Large intestine (tissue), 3 donors: ENCODE measurements at regions not wholly inside any gene's neighbourhood (a gene's known extent, or its start where the extent isn't known, plus 50 kb on each side); places are given as distances from the start of the nearest gene placed in this dataset.

Experiments used
- DNase-seq, 2 donors: peaks; one replicate each; pipeline versions ENCODE4 v3.0.0 to v3.0.0-alpha.2; 2013
- H3K27ac ChIP-seq: one replicate; pipeline ENCODE4 v1.5.1; 2013; ENCODE audit warnings: low read length
- H3K27me3 ChIP-seq: 2 replicates; pipeline ENCODE4 v1.6.1; 2013; ENCODE audit warnings: low read length; ENCODE audit not compliant: control insufficient read depth, insufficient read depth
- H3K36me3 ChIP-seq: 2 replicates; pipeline ENCODE4 v1.6.1; 2013; ENCODE audit warnings: low read length; ENCODE audit not compliant: control insufficient read depth, insufficient read depth
- H3K4me1 ChIP-seq: one replicate; pipeline ENCODE4 v1.6.1; 2013; ENCODE audit warnings: low read length; ENCODE audit not compliant: control insufficient read depth, insufficient read depth
- H3K4me3 ChIP-seq: one replicate; pipeline ENCODE4 v1.5.1; 2013; ENCODE audit warnings: low read length
- H3K9me3 ChIP-seq: one replicate; pipeline ENCODE4 v1.6.1; 2013; ENCODE audit warnings: mild to moderate bottlenecking, low read depth, low read length, moderate library complexity; ENCODE audit not compliant: control insufficient read depth
- WGBS: methylation state at CpG from one replicate; pipeline ENCODE4 v1.1.5; 2013; ENCODE audit warnings: low lambda C conversion rate; ENCODE audit not compliant: insufficient coverage; 5-methylcytosine and 5-hydroxymethylcytosine counted together

GRCh38 chr12:45666816-45667215, 62.7 kb upstream of the ARID2 start:
- peaks cover 2% of the 10 kb centered on the region for H3K4me1 ChIP-seq
- H3K9me3 ChIP-seq = no peaks in the 10 kb centered on the region
- no peaks in the 10 kb centered on the region for H3K27me3 ChIP-seq
- no CpG with 5 or more reads among the region's 2 CpGs for WGBS
- H3K27ac ChIP-seq = no peak overlapping the region
- DNase-seq = no peak
- no peaks in the 10 kb centered on the region for H3K36me3 ChIP-seq
- H3K4me3 ChIP-seq = no peak overlapping the region

GRCh38 chr12:45667761-45668160, 61.7 kb upstream of the ARID2 start:
- no peaks in the 10 kb centered on the region for H3K27me3 ChIP-seq
- WGBS = no CpG with 5 or more reads among the region's 2 CpGs
- H3K9me3 ChIP-seq = no peaks in the 10 kb centered on the region
- no peaks in the 10 kb centered on the region for H3K36me3 ChIP-seq
- H3K27ac ChIP-seq = no peak overlapping the region
- DNase-seq = no peak
- no peak overlapping the region for H3K4me3 ChIP-seq
- peaks cover 2% of the 10 kb centered on the region for H3K4me1 ChIP-seq

- Histone ChIP-seq H3K4me1 (peaks cover 2% of the 10 kb centered on the region), H3K27me3 (no peaks in the 10 kb centered on the region), H3K9me3 (no peaks in the 10 kb centered on the region), H3K4me3 (no peak overlapping the region), H3K36me3 (no peaks in the 10 kb centered on the region), H3K27ac (no peak overlapping the region)
- no peak for DNase-seq
- no CpG with 5 or more reads among the region's 1 CpG for WGBS
Measured at GRCh38 chr12:45668641-45669040, 60.9 kb upstream of the ARID2 start.

- WGBS = no CpG with 5 or more reads among the region's 1 CpG
Measured at GRCh38 chr12:45669093-45669492, 60.4 kb upstream of the ARID2 start.

GRCh38 chr12:45669792-45670191, 59.7 kb upstream of the ARID2 start:
- H3K27me3 ChIP-seq = no peaks in the 10 kb centered on the region
- H3K36me3 ChIP-seq = no peaks in the 10 kb centered on the region
- H3K27ac ChIP-seq = no peak overlapping the region
- peaks cover 2% of the 10 kb centered on the region for H3K4me1 ChIP-seq
- no peaks in the 10 kb centered on the region for H3K9me3 ChIP-seq
- 80% methylated on average over 1 of the region's 2 CpGs for WGBS
- H3K4me3 ChIP-seq = no peak overlapping the region
- DNase-seq = no peak

More at GRCh38 chr12:45669093-45669492, 60.4 kb upstream of the ARID2 start:
- no peak overlapping the region for H3K27ac ChIP-seq
- no peaks in the 10 kb centered on the region for H3K9me3 ChIP-seq
- no peak overlapping the region for H3K4me3 ChIP-seq
- peak in 1 of 2 donors; percentile 60 for DNase-seq
- H3K36me3 ChIP-seq = no peaks in the 10 kb centered on the region
- no peaks in the 10 kb centered on the region for H3K27me3 ChIP-seq
- peaks cover 2% of the 10 kb centered on the region for H3K4me1 ChIP-seq

GRCh38 chr12:45670346-45671065, 59.0 kb upstream of the ARID2 start:
- Histone ChIP-seq H3K4me3 (no peak overlapping the region), H3K27me3 (no peaks in the 10 kb centered on the region), H3K4me1 (peaks cover 2% of the 10 kb centered on the region), H3K27ac (no peak overlapping the region), H3K9me3 (no peaks in the 10 kb centered on the region), H3K36me3 (no peaks in the 10 kb centered on the region)
- peak in 1 of 2 donors; percentile 8 for DNase-seq
- no CpG with 5 or more reads among the region's 5 CpGs for WGBS

- 90% methylated on average over 2 of the region's 3 CpGs for WGBS
- Histone ChIP-seq H3K9me3 (no peaks in the 10 kb centered on the region), H3K4me3 (no peak overlapping the region), H3K27ac (no peak overlapping the region), H3K27me3 (no peaks in the 10 kb centered on the region), H3K4me1 (peaks cover 2% of the 10 kb centered on the region), H3K36me3 (no peaks in the 10 kb centered on the region)
- DNase-seq = no peak
Measured at GRCh38 chr12:45671254-45671653, 58.3 kb upstream of the ARID2 start.

- Histone ChIP-seq H3K27ac (no peak overlapping the region), H3K36me3 (no peaks in the 10 kb centered on the region), H3K27me3 (no peaks in the 10 kb centered on the region), H3K4me1 (peaks cover under 1% of the 10 kb centered on the region), H3K4me3 (no peak overlapping the region), H3K9me3 (no peaks in the 10 kb centered on the region)
- 13% methylated on average over 1 of the region's 6 CpGs for WGBS
- DNase-seq = peak; percentile 20 to 23
Measured at GRCh38 chr12:45674181-45674977, 55.1 kb upstream of the ARID2 start.

- 94% methylated on average over 2 of the region's 2 CpGs for WGBS
- no peak overlapping the region for H3K27ac ChIP-seq
Measured at GRCh38 chr12:45675534-45675933, 54.0 kb upstream of the ARID2 start.

More at GRCh38 chr12:45675534-45675933, 54.0 kb upstream of the ARID2 start:
- Histone ChIP-seq H3K36me3 (no peaks in the 10 kb centered on the region), H3K4me3 (no peak overlapping the region), H3K27me3 (no peaks in the 10 kb centered on the region), H3K9me3 (no peaks in the 10 kb centered on the region), H3K4me1 (no peaks in the 10 kb centered on the region)
- DNase-seq = no peak
